WI38 (cell line): ENCODE measurements at regions not wholly inside any gene's neighbourhood (a gene's known extent, or its start where the extent isn't known, plus 50 kb on each side); places are given as distances from the start of the nearest gene placed in this dataset.

ENCODE experiments used
- H3K4me3 ChIP-seq: 2 replicates; pipeline ENCODE4 v1.5.1; 2011; ENCODE audit warnings: low read depth, mild to moderate bottlenecking, control low read depth, low read length
- TF ChIP-seq, protein P1 (sequence below): IDR thresholded peaks from 2 replicates; pipeline ENCODE4 v1.5.1; 2012; ENCODE audit warnings: low read depth, mild to moderate bottlenecking, control low read depth, low read length

DNA sequence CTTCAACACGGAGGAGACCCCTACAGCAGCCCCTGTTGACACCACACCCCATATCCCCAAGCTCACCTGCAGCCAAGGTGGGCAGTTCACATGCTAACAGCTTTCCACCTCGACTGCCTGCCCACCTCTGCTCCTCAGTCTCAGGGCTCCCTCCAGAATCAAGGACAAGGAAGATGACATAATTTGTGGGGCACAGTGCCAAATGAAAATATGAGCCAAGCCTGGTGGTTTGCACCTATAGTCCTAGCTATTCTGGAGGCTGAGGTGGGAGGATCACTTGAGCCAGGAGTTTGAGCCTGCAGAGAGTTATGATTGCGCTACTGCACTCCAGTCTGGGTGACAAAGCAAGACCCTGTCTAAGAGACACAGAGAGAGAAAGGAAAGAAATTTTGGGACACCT is 516.3 kb downstream of the BCOR start:
- TF ChIP-seq, protein P1, sequence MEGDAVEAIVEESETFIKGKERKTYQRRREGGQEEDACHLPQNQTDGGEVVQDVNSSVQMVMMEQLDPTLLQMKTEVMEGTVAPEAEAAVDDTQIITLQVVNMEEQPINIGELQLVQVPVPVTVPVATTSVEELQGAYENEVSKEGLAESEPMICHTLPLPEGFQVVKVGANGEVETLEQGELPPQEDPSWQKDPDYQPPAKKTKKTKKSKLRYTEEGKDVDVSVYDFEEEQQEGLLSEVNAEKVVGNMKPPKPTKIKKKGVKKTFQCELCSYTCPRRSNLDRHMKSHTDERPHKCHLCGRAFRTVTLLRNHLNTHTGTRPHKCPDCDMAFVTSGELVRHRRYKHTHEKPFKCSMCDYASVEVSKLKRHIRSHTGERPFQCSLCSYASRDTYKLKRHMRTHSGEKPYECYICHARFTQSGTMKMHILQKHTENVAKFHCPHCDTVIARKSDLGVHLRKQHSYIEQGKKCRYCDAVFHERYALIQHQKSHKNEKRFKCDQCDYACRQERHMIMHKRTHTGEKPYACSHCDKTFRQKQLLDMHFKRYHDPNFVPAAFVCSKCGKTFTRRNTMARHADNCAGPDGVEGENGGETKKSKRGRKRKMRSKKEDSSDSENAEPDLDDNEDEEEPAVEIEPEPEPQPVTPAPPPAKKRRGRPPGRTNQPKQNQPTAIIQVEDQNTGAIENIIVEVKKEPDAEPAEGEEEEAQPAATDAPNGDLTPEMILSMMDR = no peak
- H3K4me3 ChIP-seq = no peak overlapping the region

DNA sequence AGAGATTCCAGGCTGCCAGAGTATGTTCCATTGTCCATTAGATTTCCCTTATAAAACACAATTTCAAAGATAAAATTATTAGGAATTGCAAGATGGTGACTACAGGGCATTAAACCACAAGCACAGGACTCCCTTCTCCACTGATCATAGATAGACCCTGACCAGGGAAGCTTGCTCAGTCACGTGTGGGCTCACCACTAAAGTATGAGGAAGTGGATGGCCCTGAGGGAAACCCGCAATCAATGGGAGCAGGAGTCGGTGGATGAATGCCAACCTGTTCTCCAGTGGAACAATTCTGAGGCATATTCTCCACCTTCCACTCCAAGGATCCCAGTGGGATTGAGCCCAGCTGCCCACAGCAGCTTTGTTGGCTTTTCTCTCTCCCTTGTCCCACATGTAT is 515.7 kb downstream of the BCOR start:
- TF ChIP-seq, protein P1 = no peak
- no peak overlapping the region for H3K4me3 ChIP-seq

DNA sequence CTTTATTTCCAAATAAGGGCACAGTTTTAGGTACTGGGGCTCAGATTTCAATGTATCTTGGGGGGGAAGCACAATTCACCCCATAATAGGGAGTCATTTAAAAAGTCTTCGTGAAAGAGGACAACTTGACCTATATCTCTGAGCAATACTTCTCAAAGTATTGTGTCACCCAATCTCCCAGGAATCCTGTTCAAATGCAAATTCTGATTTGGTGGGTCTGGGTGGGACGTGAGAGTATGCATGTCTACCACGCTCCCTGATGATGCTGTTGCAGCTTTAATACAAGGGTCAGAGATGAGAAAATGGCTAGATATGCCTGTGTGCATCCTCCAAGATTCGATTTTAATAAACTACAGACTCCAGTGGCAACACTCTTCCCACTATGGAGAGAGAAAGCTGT is 514.8 kb downstream of the BCOR start:
- no peak overlapping the region for H3K4me3 ChIP-seq
- TF ChIP-seq, protein P1 = no peak

DNA sequence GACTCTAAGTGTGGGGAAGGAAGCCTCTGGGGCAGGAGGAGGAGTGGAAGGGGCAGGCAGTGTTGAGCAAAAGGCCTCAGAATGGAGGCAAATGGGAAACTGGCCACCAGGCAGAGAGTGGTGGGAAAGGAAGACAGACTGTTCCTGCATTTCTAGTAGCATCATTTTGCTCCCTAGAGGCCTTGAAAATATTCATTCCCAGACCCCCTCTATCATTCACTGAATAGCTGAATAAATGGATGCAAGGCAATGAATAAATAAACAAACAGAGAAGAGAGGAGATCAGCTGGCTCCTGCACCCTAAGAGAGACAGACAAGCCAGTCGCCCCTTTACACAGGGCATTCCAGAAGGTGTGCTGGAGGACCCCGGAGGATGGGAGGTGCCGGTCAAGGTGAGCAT is 511.9 kb downstream of the BCOR start:
- no peak overlapping the region for H3K4me3 ChIP-seq
- TF ChIP-seq, protein P1 = no peak

DNA sequence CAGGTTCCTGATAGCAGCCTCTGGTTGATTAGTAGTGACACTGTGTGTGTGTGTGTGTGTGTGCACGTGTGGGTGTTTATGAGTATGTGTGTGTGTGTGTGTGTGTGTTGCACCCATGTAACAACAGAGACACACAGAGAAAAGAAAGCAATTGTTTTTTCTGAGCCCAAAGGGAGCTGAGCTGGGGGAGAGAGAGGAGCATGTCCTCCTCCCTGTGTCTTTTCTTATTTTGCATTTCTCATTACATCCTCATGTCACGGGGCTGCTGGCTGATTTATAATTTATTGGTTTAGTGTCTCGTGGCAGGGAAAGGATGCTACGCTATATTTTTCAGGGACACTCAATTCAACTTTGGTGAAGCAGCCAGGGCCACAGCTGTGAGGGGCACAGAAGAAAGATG is 511.4 kb downstream of the BCOR start:
- no peak overlapping the region for H3K4me3 ChIP-seq
- TF ChIP-seq, protein P1 = no peak

DNA sequence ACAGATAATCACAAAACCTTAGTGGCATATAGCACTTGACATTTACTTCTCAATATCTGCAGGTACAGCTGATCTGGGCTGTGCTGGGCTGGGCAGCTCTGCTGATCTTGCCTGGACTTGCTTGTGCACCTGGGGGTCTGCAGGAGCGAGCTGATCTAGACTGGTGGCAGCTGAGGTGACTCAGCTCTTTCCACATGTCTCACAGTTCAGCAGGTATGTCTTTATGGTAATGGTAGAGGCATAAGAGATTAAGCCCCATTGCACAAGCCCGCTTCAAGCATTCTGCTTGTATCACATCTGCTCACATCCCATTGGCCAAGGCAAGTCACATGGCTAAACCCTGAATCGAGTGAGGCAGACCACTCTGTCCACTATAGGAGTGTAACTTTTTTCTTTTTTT is 506.7 kb downstream of the BCOR start:
- TF ChIP-seq, protein P1 = no peak
- H3K4me3 ChIP-seq = no peak overlapping the region

DNA sequence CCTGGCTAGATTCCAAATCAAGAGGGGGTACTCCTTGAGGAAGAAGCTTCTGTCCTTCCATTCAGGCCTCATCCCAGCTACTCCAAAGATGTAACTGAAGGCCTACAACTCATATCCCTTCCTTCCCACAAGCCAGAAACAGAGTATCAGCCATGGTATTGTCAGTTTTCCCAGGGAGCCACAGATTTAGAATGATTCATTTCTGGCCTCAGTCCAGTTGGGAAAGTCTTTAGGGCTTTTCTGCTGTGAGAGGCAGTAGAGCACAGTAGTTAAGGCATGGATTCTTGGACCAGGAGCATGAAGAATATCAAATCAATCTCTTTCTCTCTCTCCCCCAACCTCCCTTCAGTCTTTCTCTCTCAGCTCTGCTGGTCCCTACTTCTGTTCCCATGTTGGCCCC is 505.0 kb downstream of the BCOR start:
- TF ChIP-seq, protein P1 = no peak
- no peak overlapping the region for H3K4me3 ChIP-seq
